ENCODE measurements at regions not wholly inside any gene's neighbourhood (a gene's known extent, or its start where the extent isn't known, plus 50 kb on each side); places are given as distances from the start of the nearest gene placed in this dataset.

GRCh38 chr3:118144919-118145318, 889.7 kb downstream of the IGSF11 start:
- TF ChIP-seq, protein P1, sequence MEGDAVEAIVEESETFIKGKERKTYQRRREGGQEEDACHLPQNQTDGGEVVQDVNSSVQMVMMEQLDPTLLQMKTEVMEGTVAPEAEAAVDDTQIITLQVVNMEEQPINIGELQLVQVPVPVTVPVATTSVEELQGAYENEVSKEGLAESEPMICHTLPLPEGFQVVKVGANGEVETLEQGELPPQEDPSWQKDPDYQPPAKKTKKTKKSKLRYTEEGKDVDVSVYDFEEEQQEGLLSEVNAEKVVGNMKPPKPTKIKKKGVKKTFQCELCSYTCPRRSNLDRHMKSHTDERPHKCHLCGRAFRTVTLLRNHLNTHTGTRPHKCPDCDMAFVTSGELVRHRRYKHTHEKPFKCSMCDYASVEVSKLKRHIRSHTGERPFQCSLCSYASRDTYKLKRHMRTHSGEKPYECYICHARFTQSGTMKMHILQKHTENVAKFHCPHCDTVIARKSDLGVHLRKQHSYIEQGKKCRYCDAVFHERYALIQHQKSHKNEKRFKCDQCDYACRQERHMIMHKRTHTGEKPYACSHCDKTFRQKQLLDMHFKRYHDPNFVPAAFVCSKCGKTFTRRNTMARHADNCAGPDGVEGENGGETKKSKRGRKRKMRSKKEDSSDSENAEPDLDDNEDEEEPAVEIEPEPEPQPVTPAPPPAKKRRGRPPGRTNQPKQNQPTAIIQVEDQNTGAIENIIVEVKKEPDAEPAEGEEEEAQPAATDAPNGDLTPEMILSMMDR (IDR thresholded peaks at IDR 0.05), result no peak
- TF ChIP-seq POLR2A (IDR thresholded peaks at IDR 0.05), result no peak

All from thyroid gland (tissue), 4 donors.